Transverse colon (tissue), 4 donors: ENCODE measurements at regions not wholly inside any gene's neighbourhood (a gene's known extent, or its start where the extent isn't known, plus 50 kb on each side); places are given as distances from the start of the nearest gene placed in this dataset.

ENCODE experiments used
- DNase-seq: peaks from one replicate; pipeline ENCODE4 v3.0.0-alpha.2; 2019
- H3K27ac ChIP-seq, 4 donors: fragments of 200-600 bp; sonication (generic); 2 replicates each; pipeline ENCODE4 v1.5.1; 2016 to 2018; ENCODE audit warnings: inconsistent platforms in 4 of 4
- H3K27me3 ChIP-seq: fragments of 200-600 bp; sonication (generic); 2 replicates; pipeline ENCODE4 v1.5.1; 2017; ENCODE audit warnings: inconsistent platforms
- H3K36me3 ChIP-seq, 4 donors: fragments of 200-600 bp; sonication (generic); 2 replicates each; pipeline ENCODE4 v1.5.1; 2017 to 2019; ENCODE audit warnings: inconsistent platforms in 4 of 4
- H3K4me1 ChIP-seq, 4 donors: fragments of 200-600 bp; sonication (generic); 2 replicates each; pipeline ENCODE4 v1.5.1; 2017 to 2020; ENCODE audit warnings: inconsistent platforms in 4 of 4
- H3K4me3 ChIP-seq, 4 donors: fragments of 200-600 bp; sonication (generic); 1 replicate in 1 of 4; 2 replicates in 3 of 4; pipeline versions ENCODE4 v1.5.1 to v1.6.1; 2017 to 2019; ENCODE audit warnings: inconsistent platforms in 4 of 4
- H3K9me3 ChIP-seq, 2 donors: fragments of 200-600 bp; sonication (generic); 2 replicates each; pipeline ENCODE4 v1.5.1; 2017 to 2019; ENCODE audit warnings: inconsistent platforms in 2 of 2
- CTCF ChIP-seq, 5 experiments: fragments of 200-600 bp in 3 of 5; fragments of 450-650 bp in 2 of 5; sonication (generic) in 3 of 5; IDR thresholded peaks; 1 replicate in 2 of 5; 2 replicates in 3 of 5; pipeline ENCODE4 v1.5.1; 2016 to 2017; ENCODE audit warnings: antibody characterized with exemption in 5 of 5, inconsistent platforms in 3 of 5, mild to moderate bottlenecking in 2 of 5, moderate library complexity in 1 of 5
- EP300 ChIP-seq: sonication (generic); formaldehyde crosslinking; IDR thresholded peaks from one replicate; pipeline ENCODE4 v1.6.1; 2017; ENCODE audit warnings: antibody characterized with exemption, low read depth
- POLR2A ChIP-seq: fragments of 450-650 bp; IDR thresholded peaks from one replicate; pipeline ENCODE4 v1.6.1; 2016; ENCODE audit warnings: antibody characterized with exemption, mild to moderate bottlenecking, moderate library complexity
- POLR2AphosphoS5 ChIP-seq, 3 donors: sonication (generic); formaldehyde crosslinking; IDR thresholded peaks; one replicate each; pipeline ENCODE4 v1.6.1; 2016; ENCODE audit warnings: antibody characterized with exemption in 3 of 3
- WGBS, 2 donors: methylation state at CpG; one replicate each; pipeline ENCODE4 v1.1.5; 2018; ENCODE audit warnings: low coverage in 1 of 2; 5-methylcytosine and 5-hydroxymethylcytosine counted together
- in situ Hi-C, 4 donors: fragments of 200-750 bp; cut with MboI; loops; one replicate each; pipeline versions ENCODE4 v1.15.0 to v1.15.1; 2017; ENCODE audit warnings: low sequenced_read_pairs in 3 of 4, low pct_ligation_motif_present in 1 of 4, low pct_unique_long_range_greater_than_20kb in 1 of 4
- intact Hi-C: fragments of 100-400 bp; cut with DNase I; formaldehyde crosslinking; loops from one replicate; pipeline ENCODE4 v1.15.1; 2023; ENCODE audit warnings: low total_unique reads

- 42 to 43% methylated on average over 8 to 13 of the region's 13 CpGs for WGBS, 2 donors
- H3K36me3 ChIP-seq, result no peaks in the 10 kb centered on the region
- no peaks in the 10 kb centered on the region for H3K4me1 ChIP-seq
- DNase-seq, result no peak
- H3K27me3 ChIP-seq, result no peaks in the 10 kb centered on the region
- in situ Hi-C loops (no loop called here), intact Hi-C loops (no loop called here)
- H3K27ac ChIP-seq, result no peak overlapping the region
- no peak overlapping the region for H3K4me3 ChIP-seq
- no peaks in the 10 kb centered on the region for H3K9me3 ChIP-seq
- TF ChIP-seq EP300 (no peak), CTCF (IDR thresholded peaks at IDR 0.05) (no peak)
Observed at GRCh38 chr18:51437280-51438271, 240.1 kb upstream of the MEX3C start.

- TF ChIP-seq CTCF (IDR thresholded peaks at IDR 0.05), result no peak
- no peak for TF ChIP-seq POLR2A
- TF ChIP-seq POLR2AphosphoS5 (IDR thresholded peaks at IDR 0.05), result no peak
- TF ChIP-seq EP300, result no peak
- no peak overlapping the region for H3K4me3 ChIP-seq
- no peaks in the 10 kb centered on the region for H3K36me3 ChIP-seq
- DNase-seq, result no peak
- no peaks in the 10 kb centered on the region for H3K27me3 ChIP-seq
- H3K9me3 ChIP-seq, result no peaks in the 10 kb centered on the region
- in situ Hi-C loops, result no loop called here
- intact Hi-C loops, result no loop called here
- H3K27ac ChIP-seq, result no peak overlapping the region
- H3K4me1 ChIP-seq, result no peaks in the 10 kb centered on the region
Observed at GRCh38 chr18:51438797-51439350, 241.4 kb upstream of the MEX3C start.

- intact Hi-C loops (no loop called here), in situ Hi-C loops (no loop called here)
- Histone ChIP-seq H3K27ac (no peak overlapping the region), H3K9me3 (no peaks in the 10 kb centered on the region), H3K36me3 (no peaks in the 10 kb centered on the region), H3K4me3 (no peak overlapping the region), H3K4me1 (no peaks in the 10 kb centered on the region), H3K27me3 (no peaks in the 10 kb centered on the region)
- DNase-seq, result no peak
- TF ChIP-seq POLR2AphosphoS5 (IDR thresholded peaks at IDR 0.05) (no peak), EP300 (no peak), CTCF (IDR thresholded peaks at IDR 0.05) (no peak), POLR2A (no peak)
Observed at GRCh38 chr18:51442012-51442411, 244.5 kb upstream of the MEX3C start.

GRCh38 chr18:51446571-51447210 lies 249.2 kb upstream of the MEX3C start:
- 73 to 90% methylated on average over 2 of the region's 2 CpGs for WGBS, 2 donors
- no peaks in the 10 kb centered on the region for H3K9me3 ChIP-seq
- H3K4me1 ChIP-seq, result no peaks in the 10 kb centered on the region
- intact Hi-C loops (loop anchor here (5.0 kb wide), 1 partner anchor 1079 kb away; no protein-coding TSS in a partner anchor), in situ Hi-C loops (no loop called here)
- H3K27me3 ChIP-seq, result no peaks in the 10 kb centered on the region
- no peak overlapping the region for H3K27ac ChIP-seq
- H3K4me3 ChIP-seq, result no peak overlapping the region
- TF ChIP-seq POLR2AphosphoS5 (IDR thresholded peaks at IDR 0.05) (no peak), EP300 (no peak)
- DNase-seq, result no peak
- H3K36me3 ChIP-seq, result no peaks in the 10 kb centered on the region
